Smooth muscle cell (in vitro differentiated cells): ENCODE measurements at regions not wholly inside any gene's neighbourhood (a gene's known extent, or its start where the extent isn't known, plus 50 kb on each side); places are given as distances from the start of the nearest gene placed in this dataset.

Experiments
- DNase-seq: peaks from one replicate; lab custom pipeline; 2025; ENCODE audit not compliant: unreplicated experiment; lab: John Stamatoyannopoulos, UW
- H2AFZ ChIP-seq: fragments of 200-600 bp; sonication (generic); 2 replicates; pipeline ENCODE4 v1.6.0; 2016; ENCODE audit warnings: antibody characterized with exemption, low read depth, mild to moderate bottlenecking
- H3F3A ChIP-seq: fragments of 200-600 bp; sonication (generic); 2 replicates; pipeline ENCODE4 v1.6.0; 2017; ENCODE audit warnings: antibody characterized with exemption, low read depth
- H3K27ac ChIP-seq: fragments of 200-600 bp; sonication (generic); 2 replicates; pipeline ENCODE4 v1.5.1; 2016; ENCODE audit warnings: low read depth, mild to moderate bottlenecking
- H3K27me3 ChIP-seq: fragments of 200-600 bp; sonication (generic); 2 replicates; pipeline ENCODE4 v1.6.1; 2016; ENCODE audit warnings: low read depth, mild to moderate bottlenecking
- H3K36me3 ChIP-seq: fragments of 200-600 bp; sonication (generic); 2 replicates; pipeline ENCODE4 v1.5.1; 2016; ENCODE audit warnings: low read depth
- H3K4me1 ChIP-seq: fragments of 200-600 bp; sonication (generic); 2 replicates; pipeline ENCODE4 v1.5.1; 2016; ENCODE audit warnings: low read depth
- H3K4me2 ChIP-seq: fragments of 200-600 bp; sonication (generic); 2 replicates; pipeline ENCODE4 v1.6.0; 2016; ENCODE audit warnings: mild to moderate bottlenecking
- H3K4me3 ChIP-seq: fragments of 200-600 bp; sonication (generic); 2 replicates; pipeline ENCODE4 v1.5.1; 2016; ENCODE audit warnings: mild to moderate bottlenecking
- H3K79me2 ChIP-seq: fragments of 200-600 bp; sonication (generic); 2 replicates; pipeline ENCODE4 v1.6.0; 2016; ENCODE audit warnings: low read depth, mild to moderate bottlenecking
- H3K9ac ChIP-seq: fragments of 200-600 bp; sonication (generic); 2 replicates; pipeline ENCODE4 v1.6.0; 2016; ENCODE audit warnings: low read depth
- H3K9me3 ChIP-seq: fragments of 200-600 bp; sonication (generic); replicated peaks from 2 replicates; pipeline ENCODE4 v1.5.1; 2016; ENCODE audit warnings: low read depth
- H4K20me1 ChIP-seq: fragments of 200-600 bp; sonication (generic); 2 replicates; pipeline ENCODE4 v1.6.0; 2016; ENCODE audit warnings: low read depth
- CTCF ChIP-seq: fragments of 200-600 bp; sonication (generic); IDR thresholded peaks from 2 replicates; pipeline ENCODE4 v1.5.1; 2017; ENCODE audit warnings: borderline replicate concordance, mild to moderate bottlenecking, antibody characterized with exemption; ENCODE audit not compliant: insufficient read depth, poor library complexity, severe bottlenecking
- WGBS: methylation state at CpG from one replicate; pipeline ENCODE4 v1.1.7; 2016; ENCODE audit warnings: low lambda C conversion rate; 5-methylcytosine and 5-hydroxymethylcytosine counted together

DNA sequence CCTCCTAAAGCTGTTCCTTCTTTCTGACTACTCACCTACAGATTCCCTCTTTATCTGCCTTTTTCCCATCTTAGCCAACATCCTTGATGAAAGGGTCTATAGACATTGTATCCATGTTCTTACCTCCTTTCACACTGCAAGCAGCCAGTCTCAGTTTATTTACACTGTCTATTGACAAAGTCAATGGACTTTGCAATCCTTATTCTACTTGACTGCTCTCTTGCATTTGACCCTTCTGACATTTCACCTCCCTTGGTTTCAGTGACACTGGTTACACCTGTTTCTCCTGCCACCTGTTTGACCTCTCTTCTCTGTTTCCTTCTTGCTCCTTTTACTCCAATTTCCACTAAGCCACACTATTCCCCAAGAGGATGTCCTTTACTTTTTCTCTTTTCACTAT lies 224.0 kb upstream of the SNX7 start:
- no peak overlapping the region for H3K9ac ChIP-seq
- H2AFZ ChIP-seq = no peak overlapping the region
- no peak overlapping the region for H3K4me2 ChIP-seq
- H3K27ac ChIP-seq = no peak overlapping the region
- no peaks in the 10 kb centered on the region for H3K9me3 ChIP-seq
- TF ChIP-seq CTCF = no peak
- no peaks in the 10 kb centered on the region for H3K36me3 ChIP-seq
- no peaks in the 10 kb centered on the region for H4K20me1 ChIP-seq
- H3K27me3 ChIP-seq = no peaks in the 10 kb centered on the region
- no peaks in the 10 kb centered on the region for H3F3A ChIP-seq
- no peak overlapping the region for H3K4me3 ChIP-seq
- DNase-seq = no peak
- no peaks in the 10 kb centered on the region for H3K4me1 ChIP-seq
- no peaks in the 10 kb centered on the region for H3K79me2 ChIP-seq

GRCh38 chr1:98437011-98437410 lies 224.5 kb upstream of the SNX7 start:
- Histone ChIP-seq H3K36me3 (no peaks in the 10 kb centered on the region), H3K9ac (no peak overlapping the region), H3K27ac (no peak overlapping the region), H3K4me3 (no peak overlapping the region), H2AFZ (no peak overlapping the region), H3K4me1 (no peaks in the 10 kb centered on the region), H3F3A (no peaks in the 10 kb centered on the region), H3K4me2 (no peak overlapping the region), H3K9me3 (no peaks in the 10 kb centered on the region), H3K27me3 (no peaks in the 10 kb centered on the region), H3K79me2 (no peaks in the 10 kb centered on the region), H4K20me1 (no peaks in the 10 kb centered on the region)
- WGBS = 86% methylated on average over 2 of the region's 2 CpGs
- DNase-seq = no peak
- TF ChIP-seq CTCF = no peak

DNA sequence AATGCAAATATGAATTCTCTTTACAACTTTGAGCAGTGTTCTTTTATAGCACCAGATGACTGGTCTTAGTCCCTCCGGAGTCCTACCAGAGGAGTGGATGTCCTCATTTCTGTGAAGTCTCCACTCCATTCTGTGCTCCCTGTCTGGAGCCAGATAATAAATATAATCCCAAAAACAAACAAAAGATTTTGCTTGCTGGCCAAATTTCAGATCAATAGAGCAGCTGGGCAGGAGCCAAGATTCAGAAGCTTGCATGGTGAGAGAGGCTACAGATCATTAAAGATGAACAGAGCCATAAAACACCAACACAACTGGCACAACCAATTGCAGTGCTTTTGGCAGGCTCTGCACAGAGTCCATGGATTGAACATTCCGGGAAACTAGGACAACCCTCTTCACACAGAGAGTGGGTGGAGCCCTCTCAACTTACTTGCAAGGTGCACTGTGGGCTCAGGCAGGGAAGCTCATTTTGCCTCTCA lies 231.5 kb upstream of the SNX7 start:
- no peak overlapping the region for H3K4me3 ChIP-seq
- H3K79me2 ChIP-seq = no peaks in the 10 kb centered on the region
- H3K4me1 ChIP-seq = no peaks in the 10 kb centered on the region
- no peak for DNase-seq
- H2AFZ ChIP-seq = peak overlapping the region; percentile 72
- no peaks in the 10 kb centered on the region for H3K36me3 ChIP-seq
- no peak for TF ChIP-seq CTCF
- H4K20me1 ChIP-seq = no peaks in the 10 kb centered on the region
- WGBS = 46% methylated on average over 2 of the region's 2 CpGs
- no peak overlapping the region for H3K4me2 ChIP-seq
- H3K27ac ChIP-seq = no peak overlapping the region
- no peaks in the 10 kb centered on the region for H3F3A ChIP-seq
- no peak overlapping the region for H3K9ac ChIP-seq
- no peaks in the 10 kb centered on the region for H3K9me3 ChIP-seq
- no peaks in the 10 kb centered on the region for H3K27me3 ChIP-seq

DNA sequence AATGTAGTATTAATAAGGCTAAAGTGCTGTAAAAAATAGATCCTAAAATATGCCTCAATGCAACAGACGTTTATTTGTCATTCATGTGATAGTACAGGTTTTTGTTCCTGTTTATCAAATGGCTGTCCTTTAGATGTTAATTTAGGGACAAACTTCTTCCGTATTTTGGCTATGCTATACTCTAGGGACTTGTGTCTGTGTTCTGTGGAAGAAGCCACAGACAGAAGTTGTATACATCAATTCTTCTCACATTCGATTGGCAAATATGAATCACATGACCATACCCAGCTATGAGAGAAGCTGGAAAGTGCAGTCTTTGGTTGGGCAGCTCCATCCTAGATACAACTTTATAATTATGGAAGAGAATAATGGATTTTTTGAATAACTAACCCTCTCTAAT lies 232.7 kb upstream of the SNX7 start:
- TF ChIP-seq CTCF = no peak
- H3K36me3 ChIP-seq = no peaks in the 10 kb centered on the region
- 91% methylated on average over 3 of the region's 3 CpGs for WGBS

More for the DNA sequence above, 232.7 kb upstream of the SNX7 start:
- Histone ChIP-seq H3K79me2 (no peaks in the 10 kb centered on the region), H3K4me2 (no peak overlapping the region), H3K27ac (no peak overlapping the region), H3F3A (no peaks in the 10 kb centered on the region), H4K20me1 (no peaks in the 10 kb centered on the region), H3K4me3 (no peak overlapping the region), H3K9me3 (no peaks in the 10 kb centered on the region), H3K27me3 (no peaks in the 10 kb centered on the region), H3K9ac (no peak overlapping the region), H3K4me1 (no peaks in the 10 kb centered on the region), H2AFZ (no peak overlapping the region)
- DNase-seq = no peak
